Keratinocyte (primary cell): ENCODE measurements at regions not wholly inside any gene's neighbourhood (a gene's known extent, or its start where the extent isn't known, plus 50 kb on each side); places are given as distances from the start of the nearest gene placed in this dataset.

Experiments used
- DNase-seq: peaks from one replicate; pipeline ENCODE4 v3.0.0-alpha.2; 2011; ENCODE audit warnings: low read depth, missing footprints, low spot score
- FAIRE-seq: peaks from 2 replicates; lab custom pipeline; 2011; peaks lifted over from hg19 to GRCh38; lab: Jason Lieb, UNC
- H2AFZ ChIP-seq: 2 replicates; pipeline ENCODE4 v1.6.0; 2012; ENCODE audit warnings: low read length, control low read depth, inconsistent platforms; ENCODE audit not compliant: control insufficient read depth
- H3K27ac ChIP-seq: 2 replicates; pipeline ENCODE4 v1.5.1; 2011; ENCODE audit warnings: low read length; ENCODE audit not compliant: control insufficient read depth, insufficient read depth
- H3K27me3 ChIP-seq: 3 replicates; pipeline ENCODE4 v1.6.0; 2011; ENCODE audit warnings: low read length; ENCODE audit not compliant: control insufficient read depth, insufficient read depth; ENCODE audit errors: extremely low read depth
- H3K36me3 ChIP-seq, 2 experiments: 2 replicates in 1 of 2; 3 replicates in 1 of 2; pipeline ENCODE4 v1.5.1; 2011; ENCODE audit warnings: low read length in 2 of 2, mild to moderate bottlenecking in 1 of 2; ENCODE audit not compliant: control insufficient read depth in 2 of 2, insufficient read depth in 2 of 2; ENCODE audit errors: extremely low read depth in 1 of 2
- H3K4me1 ChIP-seq: 3 replicates; pipeline ENCODE4 v1.5.1; 2011; ENCODE audit warnings: low read length; ENCODE audit not compliant: control insufficient read depth, insufficient read depth; ENCODE audit errors: extremely low read depth
- H3K4me2 ChIP-seq: 3 replicates; pipeline ENCODE4 v1.6.0; 2011; ENCODE audit warnings: low read depth, low read length; ENCODE audit not compliant: control insufficient read depth, insufficient read depth; ENCODE audit errors: extremely low read depth
- H3K4me3 ChIP-seq, 3 experiments: fragments of 200-600 bp in 1 of 3; sonication (generic) in 1 of 3; 2 replicates in 2 of 3; 3 replicates in 1 of 3; pipeline ENCODE4 v1.5.1; 2011 to 2016; ENCODE audit warnings: low read length in 3 of 3, mild to moderate bottlenecking in 3 of 3, control low read depth in 2 of 3, inconsistent platforms in 1 of 3, low read depth in 1 of 3, mixed read lengths in 1 of 3, mixed run types in 1 of 3, moderate library complexity in 1 of 3; ENCODE audit not compliant: control insufficient read depth in 2 of 3, insufficient read depth in 2 of 3; ENCODE audit errors: extremely low read depth in 1 of 3
- H3K79me2 ChIP-seq: 2 replicates; pipeline ENCODE4 v1.6.0; 2012; ENCODE audit warnings: low read length; ENCODE audit not compliant: control insufficient read depth, insufficient read depth
- H3K9ac ChIP-seq: 3 replicates; pipeline ENCODE4 v1.6.0; 2011; ENCODE audit warnings: low read length; ENCODE audit not compliant: control insufficient read depth, insufficient read depth; ENCODE audit errors: extremely low read depth
- H3K9me1 ChIP-seq: 3 replicates; pipeline ENCODE4 v1.6.0; 2011; ENCODE audit warnings: low read length; ENCODE audit not compliant: control insufficient read depth, insufficient read depth; ENCODE audit errors: extremely low read depth
- H3K9me3 ChIP-seq: 2 replicates; pipeline ENCODE4 v1.5.1; 2012; ENCODE audit warnings: low read depth, low read length; ENCODE audit not compliant: control insufficient read depth
- H4K20me1 ChIP-seq: 3 replicates; pipeline ENCODE4 v1.6.0; 2011; ENCODE audit warnings: low read length; ENCODE audit not compliant: control insufficient read depth, insufficient read depth; ENCODE audit errors: extremely low read depth
- EZH2 ChIP-seq: IDR thresholded peaks from one replicate; pipeline ENCODE4 v1.6.1; 2012; ENCODE audit warnings: inconsistent platforms, mild to moderate bottlenecking, low read length, moderate library complexity
- dilution Hi-C: fragments of 300-500 bp; cut with MboI; formaldehyde crosslinking; loops from one replicate; pipeline ENCODE4 v1.7.0; 2020; ENCODE audit warnings: low sequenced_read_pairs; ENCODE audit not compliant: extremely low pct_ligation_motif_present
- TF ChIP-seq, protein P1 (sequence below), 3 experiments: IDR thresholded peaks in 1 of 3; conservative IDR thresholded peaks in 1 of 3; optimal IDR thresholded peaks in 1 of 3; 2 replicates in 2 of 3; 3 replicates in 1 of 3; pipeline versions ENCODE3 to v1.5.1; 2011; ENCODE audit warnings: low read length in 3 of 3, mild to moderate bottlenecking in 3 of 3, moderate library complexity in 2 of 3, control low read depth in 1 of 3, inconsistent platforms in 1 of 3; ENCODE audit not compliant: insufficient read depth in 2 of 3; ENCODE audit errors: extremely low read depth in 1 of 3

DNA sequence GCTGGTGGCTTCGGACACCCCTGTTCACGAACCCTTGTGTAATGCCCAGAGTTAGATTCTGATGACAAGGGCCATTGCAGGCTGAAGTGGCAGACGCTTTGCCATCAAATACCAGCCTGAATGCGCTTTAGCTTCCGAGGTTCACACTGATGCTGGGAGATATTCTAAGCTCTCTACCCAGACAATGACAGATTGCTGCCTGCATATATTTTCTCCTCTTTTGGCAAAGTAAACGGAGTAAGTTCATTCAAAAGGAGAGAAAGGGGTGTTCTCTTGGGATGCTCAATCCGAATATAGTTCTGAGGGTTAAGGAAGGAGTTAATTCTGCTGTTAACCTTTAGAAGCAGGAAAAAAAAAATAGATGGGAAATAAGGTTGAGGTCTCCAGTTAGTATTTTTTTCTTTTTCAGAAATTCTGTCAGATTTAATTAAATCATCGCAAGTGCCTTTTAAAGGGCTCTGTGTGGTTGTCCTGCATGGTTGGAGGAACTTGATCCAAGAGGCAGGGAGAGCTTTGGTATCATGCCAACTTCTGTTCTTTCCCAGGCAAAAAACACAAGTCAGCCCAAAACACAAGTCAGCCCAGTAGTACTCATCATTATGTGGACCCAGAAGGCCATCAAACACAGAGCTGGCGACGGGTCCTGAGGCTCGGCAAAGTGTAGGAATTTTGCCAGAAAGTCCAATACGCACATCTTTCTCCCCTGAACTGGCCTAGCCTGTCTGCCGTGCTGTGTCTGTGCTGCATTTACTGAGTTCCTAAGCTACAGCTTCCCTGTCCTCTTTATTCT is 70.9 kb upstream of the ST8SIA2 start:
- no peak for FAIRE-seq

DNA sequence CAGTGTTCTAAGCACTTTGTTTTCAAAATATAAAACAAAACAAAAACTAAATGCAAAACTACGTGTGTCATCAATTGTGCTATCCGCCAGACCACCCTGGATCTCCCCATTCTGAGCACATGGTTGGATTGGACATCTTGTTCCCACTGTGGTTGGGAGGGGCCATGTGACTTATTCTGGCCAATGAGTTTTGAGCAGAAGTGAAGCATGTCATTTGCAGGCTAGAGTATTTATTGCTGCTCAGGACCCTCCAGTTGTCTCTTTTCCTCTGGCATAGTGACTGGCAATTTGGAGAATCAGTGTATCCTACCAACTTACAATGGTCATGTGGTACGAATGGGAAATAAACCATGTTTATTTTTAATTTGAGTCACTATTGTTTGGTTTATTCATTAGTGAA is 70.2 kb upstream of the ST8SIA2 start:
- Histone ChIP-seq H3K36me3 (no peaks in the 10 kb centered on the region), H4K20me1 (no peaks in the 10 kb centered on the region), H2AFZ (no peak overlapping the region), H3K4me3 (no peak overlapping the region), H3K27ac (no peak overlapping the region), H3K4me1 (no peaks in the 10 kb centered on the region), H3K9me1 (no peaks in the 10 kb centered on the region), H3K9me3 (no peaks in the 10 kb centered on the region), H3K27me3 (peaks cover 8% of the 10 kb centered on the region), H3K9ac (no peak overlapping the region), H3K79me2 (no peaks in the 10 kb centered on the region), H3K4me2 (no peak overlapping the region)
- DNase-seq (no peak), FAIRE-seq (no peak)
- dilution Hi-C loops: no loop called here
- TF ChIP-seq EZH2: no peak
- TF ChIP-seq, protein P1, sequence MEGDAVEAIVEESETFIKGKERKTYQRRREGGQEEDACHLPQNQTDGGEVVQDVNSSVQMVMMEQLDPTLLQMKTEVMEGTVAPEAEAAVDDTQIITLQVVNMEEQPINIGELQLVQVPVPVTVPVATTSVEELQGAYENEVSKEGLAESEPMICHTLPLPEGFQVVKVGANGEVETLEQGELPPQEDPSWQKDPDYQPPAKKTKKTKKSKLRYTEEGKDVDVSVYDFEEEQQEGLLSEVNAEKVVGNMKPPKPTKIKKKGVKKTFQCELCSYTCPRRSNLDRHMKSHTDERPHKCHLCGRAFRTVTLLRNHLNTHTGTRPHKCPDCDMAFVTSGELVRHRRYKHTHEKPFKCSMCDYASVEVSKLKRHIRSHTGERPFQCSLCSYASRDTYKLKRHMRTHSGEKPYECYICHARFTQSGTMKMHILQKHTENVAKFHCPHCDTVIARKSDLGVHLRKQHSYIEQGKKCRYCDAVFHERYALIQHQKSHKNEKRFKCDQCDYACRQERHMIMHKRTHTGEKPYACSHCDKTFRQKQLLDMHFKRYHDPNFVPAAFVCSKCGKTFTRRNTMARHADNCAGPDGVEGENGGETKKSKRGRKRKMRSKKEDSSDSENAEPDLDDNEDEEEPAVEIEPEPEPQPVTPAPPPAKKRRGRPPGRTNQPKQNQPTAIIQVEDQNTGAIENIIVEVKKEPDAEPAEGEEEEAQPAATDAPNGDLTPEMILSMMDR (optimal IDR thresholded peaks at IDR 0.05 in 1 of 3, IDR thresholded peaks at IDR 0.05 in 1 of 3, conservative IDR thresholded peaks at IDR 0.05 in 1 of 3; ENCODE audit: extremely low read depth in 1 of 3, insufficient read depth in 2 of 3, low read length in 3 of 3): no peak

More for the DNA sequence above, 70.9 kb upstream of the ST8SIA2 start:
- TF ChIP-seq EZH2: no peak
- TF ChIP-seq, protein P1 (optimal IDR thresholded peaks at IDR 0.05 in 1 of 3, IDR thresholded peaks at IDR 0.05 in 1 of 3, conservative IDR thresholded peaks at IDR 0.05 in 1 of 3; ENCODE audit: extremely low read depth in 1 of 3, insufficient read depth in 2 of 3, low read length in 3 of 3): no peak
- Histone ChIP-seq H2AFZ (no peak overlapping the region), H3K27me3 (peaks cover 8% of the 10 kb centered on the region), H3K9ac (no peak overlapping the region), H3K9me3 (no peaks in the 10 kb centered on the region), H3K27ac (no peak overlapping the region), H4K20me1 (no peaks in the 10 kb centered on the region), H3K4me1 (no peaks in the 10 kb centered on the region), H3K4me3 (no peak overlapping the region), H3K79me2 (no peaks in the 10 kb centered on the region), H3K4me2 (no peak overlapping the region), H3K9me1 (no peaks in the 10 kb centered on the region), H3K36me3 (no peaks in the 10 kb centered on the region)
- dilution Hi-C loops: no loop called here
- DNase-seq: no peak
